ENCODE measurements at regions not wholly inside any gene's neighbourhood (a gene's known extent, or its start where the extent isn't known, plus 50 kb on each side); places are given as distances from the start of the nearest gene placed in this dataset.

DNA sequence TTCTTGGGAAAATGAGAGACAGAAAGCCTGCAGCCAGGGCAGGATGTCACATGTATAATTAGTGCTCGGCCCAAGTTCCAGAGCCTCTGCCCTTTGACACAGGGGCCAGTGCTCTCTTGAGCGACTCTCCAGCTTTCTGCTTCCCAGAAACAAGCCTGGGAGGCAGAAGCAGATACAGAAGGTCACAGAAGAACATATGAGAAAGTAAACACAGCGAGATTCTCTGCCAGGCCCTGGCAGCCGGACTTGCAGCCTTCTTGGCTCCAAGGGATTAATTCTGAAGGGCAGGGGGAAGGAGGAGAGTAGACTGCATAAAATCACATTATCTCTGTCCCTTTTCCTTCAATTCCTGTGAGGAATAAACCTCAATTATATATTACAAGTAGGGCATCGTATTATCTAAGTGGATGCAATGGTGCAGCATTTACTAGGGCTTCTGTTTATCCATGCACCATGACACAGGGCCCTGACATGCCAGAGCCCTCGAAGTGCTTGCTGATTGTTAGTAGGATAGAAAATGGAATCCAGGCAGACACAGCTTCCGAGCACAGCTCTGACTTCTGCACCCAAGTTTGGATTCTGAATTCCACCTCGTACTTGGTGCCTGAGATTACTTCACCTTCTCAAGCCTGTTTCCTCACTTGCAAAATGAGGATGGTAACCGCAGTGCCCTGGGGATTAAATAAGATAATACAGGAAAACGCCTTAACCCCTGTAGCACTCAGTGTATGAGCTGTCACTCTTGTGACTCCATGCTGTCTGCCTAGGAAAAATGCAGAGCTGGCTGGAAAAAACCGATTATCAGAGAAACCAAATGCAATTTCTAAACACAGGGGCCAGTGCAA, 536.5 kb downstream of the TNS3 start:
- H3K4me3 ChIP-seq = no peak overlapping the region
- H3K9me3 ChIP-seq (replicated peaks in 1 of 3) = no peaks in the 10 kb centered on the region
- intact Hi-C loops (cut with DNase I) = no loop called here
- 41 to 51% (median 49%) methylated on average over 11 of the region's 11 CpGs for WGBS, 4 donors
- DNase-seq = peak in 6 of 7 donors; percentile 38 to 76 (median 55)
- no peaks in the 10 kb centered on the region for H3K36me3 ChIP-seq (replicated peaks in 1 of 2)
- no peaks in the 10 kb centered on the region for H3K27me3 ChIP-seq
- H3K4me1 ChIP-seq (replicated peaks in 1 of 2) = peaks cover 0 to 21% of the 10 kb centered on the region in 2 donors
- H3K27ac ChIP-seq = peak overlapping the region in 1 of 5 donors; percentile 50
- TF ChIP-seq, protein P1, sequence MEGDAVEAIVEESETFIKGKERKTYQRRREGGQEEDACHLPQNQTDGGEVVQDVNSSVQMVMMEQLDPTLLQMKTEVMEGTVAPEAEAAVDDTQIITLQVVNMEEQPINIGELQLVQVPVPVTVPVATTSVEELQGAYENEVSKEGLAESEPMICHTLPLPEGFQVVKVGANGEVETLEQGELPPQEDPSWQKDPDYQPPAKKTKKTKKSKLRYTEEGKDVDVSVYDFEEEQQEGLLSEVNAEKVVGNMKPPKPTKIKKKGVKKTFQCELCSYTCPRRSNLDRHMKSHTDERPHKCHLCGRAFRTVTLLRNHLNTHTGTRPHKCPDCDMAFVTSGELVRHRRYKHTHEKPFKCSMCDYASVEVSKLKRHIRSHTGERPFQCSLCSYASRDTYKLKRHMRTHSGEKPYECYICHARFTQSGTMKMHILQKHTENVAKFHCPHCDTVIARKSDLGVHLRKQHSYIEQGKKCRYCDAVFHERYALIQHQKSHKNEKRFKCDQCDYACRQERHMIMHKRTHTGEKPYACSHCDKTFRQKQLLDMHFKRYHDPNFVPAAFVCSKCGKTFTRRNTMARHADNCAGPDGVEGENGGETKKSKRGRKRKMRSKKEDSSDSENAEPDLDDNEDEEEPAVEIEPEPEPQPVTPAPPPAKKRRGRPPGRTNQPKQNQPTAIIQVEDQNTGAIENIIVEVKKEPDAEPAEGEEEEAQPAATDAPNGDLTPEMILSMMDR (IDR thresholded peaks at IDR 0.05) = no peak
- TF ChIP-seq POLR2A (IDR thresholded peaks at IDR 0.05) = no peak

DNA sequence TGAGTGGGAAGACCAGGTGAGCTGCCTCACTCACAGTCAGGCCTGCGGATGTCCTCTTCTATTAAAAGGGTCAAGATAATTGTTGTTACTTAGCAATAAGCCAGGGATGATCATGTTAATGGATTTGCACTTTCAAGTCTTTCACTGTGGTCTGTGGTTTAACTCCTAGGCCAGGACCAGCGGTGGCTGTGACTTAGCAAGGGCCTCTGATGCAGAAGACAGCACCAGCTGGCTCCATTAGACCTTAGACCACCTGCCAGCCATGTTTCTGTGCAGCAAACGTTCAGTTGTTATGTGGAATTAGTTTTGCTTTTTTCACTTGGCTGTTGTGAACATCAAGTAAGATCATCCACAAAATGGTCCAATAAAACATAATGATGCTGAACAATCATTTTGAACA, 537.3 kb downstream of the TNS3 start:
- H3K4me3 ChIP-seq = no peak overlapping the region
- no peaks in the 10 kb centered on the region for H3K9me3 ChIP-seq (replicated peaks in 1 of 3)
- 74 to 79% (median 76%) methylated on average over 3 of the region's 3 CpGs for WGBS, 4 donors
- H3K4me1 ChIP-seq (replicated peaks in 1 of 2) = peaks cover 0 to 21% of the 10 kb centered on the region in 2 donors
- no peaks in the 10 kb centered on the region for H3K36me3 ChIP-seq (replicated peaks in 1 of 2)
- no peak for TF ChIP-seq POLR2A (IDR thresholded peaks at IDR 0.05)
- TF ChIP-seq, protein P1 (IDR thresholded peaks at IDR 0.05) = no peak
- intact Hi-C loops (cut with DNase I) = no loop called here
- DNase-seq = no peak
- no peaks in the 10 kb centered on the region for H3K27me3 ChIP-seq
- H3K27ac ChIP-seq = no peak overlapping the region

DNA sequence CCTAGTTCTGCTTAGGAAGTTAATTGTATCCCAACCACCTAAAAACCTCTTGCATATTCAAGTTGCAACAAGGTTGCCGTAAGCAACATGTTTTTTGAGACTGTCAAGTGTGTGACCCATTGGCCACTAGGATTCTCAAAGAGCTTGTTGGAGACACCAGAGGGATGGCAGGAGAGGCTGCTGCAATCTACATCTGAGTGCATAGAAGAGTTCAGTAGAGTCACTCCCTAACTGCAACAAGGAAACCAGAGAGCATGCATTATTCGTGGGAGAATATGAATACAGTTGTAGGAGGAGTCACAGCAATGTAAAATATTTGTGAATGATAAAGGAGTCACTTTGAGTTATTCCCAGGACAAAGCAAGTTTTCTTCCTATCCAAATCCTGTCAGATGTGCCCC, 538.6 kb downstream of the TNS3 start:
- TF ChIP-seq, protein P1 (IDR thresholded peaks at IDR 0.05) = no peak
- no peak for TF ChIP-seq POLR2A (IDR thresholded peaks at IDR 0.05)
- WGBS, 4 donors = 61 to 82% (median 74%) methylated on average over 2 of the region's 2 CpGs
- Histone ChIP-seq H3K27me3 (no peaks in the 10 kb centered on the region), H3K36me3 (replicated peaks in 1 of 2) (no peaks in the 10 kb centered on the region), H3K9me3 (replicated peaks in 1 of 3) (no peaks in the 10 kb centered on the region), H3K27ac (no peak overlapping the region), H3K4me1 (replicated peaks in 1 of 2) (peaks cover 0 to 21% of the 10 kb centered on the region in 2 donors), H3K4me3 (no peak overlapping the region)
- intact Hi-C loops (cut with DNase I) = no loop called here
- DNase-seq = no peak

DNA sequence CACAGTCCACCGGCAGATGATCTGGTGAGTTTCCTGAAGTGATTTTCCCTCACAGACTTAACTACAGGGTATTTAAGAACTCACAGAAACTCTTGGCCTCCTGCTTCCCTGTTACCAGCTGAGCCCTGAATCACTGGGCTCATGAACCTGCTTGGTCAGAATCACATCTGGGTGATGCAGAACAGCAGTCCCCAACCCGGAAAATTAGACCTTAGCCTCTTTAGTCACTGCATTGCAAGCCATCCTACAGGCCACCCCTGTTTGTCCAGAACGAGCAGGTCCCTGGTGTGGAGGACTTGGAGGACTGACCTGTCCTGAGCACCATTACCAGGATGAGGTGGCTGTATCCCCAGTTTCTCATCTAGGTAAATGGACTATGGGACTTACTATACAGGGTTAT, 539.2 kb downstream of the TNS3 start:
- Histone ChIP-seq H3K9me3 (replicated peaks in 1 of 3) (no peaks in the 10 kb centered on the region), H3K27ac (no peak overlapping the region), H3K36me3 (replicated peaks in 1 of 2) (no peaks in the 10 kb centered on the region), H3K27me3 (no peaks in the 10 kb centered on the region), H3K4me3 (no peak overlapping the region), H3K4me1 (replicated peaks in 1 of 2) (peaks cover 0 to 21% of the 10 kb centered on the region in 2 donors)
- TF ChIP-seq, protein P1 (IDR thresholded peaks at IDR 0.05) = no peak
- TF ChIP-seq POLR2A (IDR thresholded peaks at IDR 0.05) = no peak
- WGBS, 4 donors = 95 to 100% (median 95%) methylated on average over 1 to 3 of the region's 3 CpGs
- intact Hi-C loops (cut with DNase I) = no loop called here
- no peak for DNase-seq

Measured in adrenal gland (tissue), 9 donors.